ENCODE measurements at regions not wholly inside any gene's neighbourhood (a gene's known extent, or its start where the extent isn't known, plus 50 kb on each side); places are given as distances from the start of the nearest gene placed in this dataset.

DNA sequence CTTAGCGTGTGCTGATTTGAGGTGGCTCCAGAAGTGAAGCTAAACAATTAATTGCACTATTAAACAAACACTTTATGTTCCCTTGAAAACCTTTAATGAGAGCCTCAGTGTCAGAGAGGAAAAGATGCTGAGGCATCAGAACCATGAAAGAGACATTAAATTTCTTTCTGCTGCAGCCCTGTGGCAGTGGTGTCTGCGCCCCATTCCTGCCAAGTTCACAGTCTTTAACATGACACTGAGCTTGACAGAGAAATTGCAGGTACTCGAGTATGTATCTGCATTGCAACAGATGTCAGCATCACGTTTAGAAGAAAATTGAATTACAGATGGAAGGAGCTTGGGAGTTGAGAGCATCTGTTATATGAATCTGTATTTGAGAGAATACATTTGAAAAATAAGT is 111.3 kb upstream of the CREB1 start:
- H4K5ac ChIP-seq (ENCODE audit: low read length): no peak overlapping the region
- H3K23ac ChIP-seq (ENCODE audit: low read length): no peak overlapping the region
- H3K4me1 ChIP-seq (ENCODE audit: control insufficient read depth, low read depth, low read length): no peaks in the 10 kb centered on the region
- H3K9ac ChIP-seq (ENCODE audit: low read length): no peak overlapping the region
- H2BK120ac ChIP-seq (ENCODE audit: low read depth, low read length): no peak overlapping the region
- no peak overlapping the region for H3K4ac ChIP-seq (ENCODE audit: low read depth, low read length)
- H2BK15ac ChIP-seq (replicated peaks; ENCODE audit: low read depth): no peak overlapping the region
- no peaks in the 10 kb centered on the region for H3K36me3 ChIP-seq (ENCODE audit: control insufficient read depth, insufficient read depth, low read length)
- H3K18ac ChIP-seq (ENCODE audit: low read length): no peak overlapping the region
- no peak overlapping the region for H4K8ac ChIP-seq (ENCODE audit: low read depth, low read length)
- no peak for DNase-seq
- H3K79me1 ChIP-seq (ENCODE audit: low read length): no peaks in the 10 kb centered on the region
- no CpG with 5 or more reads among the region's 4 CpGs for WGBS (ENCODE audit: extremely low coverage, insufficient coverage, low lambda C conversion rate)
- H2BK5ac ChIP-seq (ENCODE audit: low read length): no peak overlapping the region
- H3K27me3 ChIP-seq (ENCODE audit: insufficient read depth, low read length, poor library complexity): no peaks in the 10 kb centered on the region
- H3K27ac ChIP-seq (ENCODE audit: low read depth, low read length): no peak overlapping the region
- H3K79me2 ChIP-seq (ENCODE audit: control insufficient read depth, insufficient read depth, low read length): no peaks in the 10 kb centered on the region
- H3K4me3 ChIP-seq (ENCODE audit: low read length): no peak overlapping the region
- no peak overlapping the region for H2AK5ac ChIP-seq (ENCODE audit: low read length)
- no peak overlapping the region for H3K4me2 ChIP-seq (ENCODE audit: low read length)
- H3K56ac ChIP-seq (ENCODE audit: low read length): no peak overlapping the region

DNA sequence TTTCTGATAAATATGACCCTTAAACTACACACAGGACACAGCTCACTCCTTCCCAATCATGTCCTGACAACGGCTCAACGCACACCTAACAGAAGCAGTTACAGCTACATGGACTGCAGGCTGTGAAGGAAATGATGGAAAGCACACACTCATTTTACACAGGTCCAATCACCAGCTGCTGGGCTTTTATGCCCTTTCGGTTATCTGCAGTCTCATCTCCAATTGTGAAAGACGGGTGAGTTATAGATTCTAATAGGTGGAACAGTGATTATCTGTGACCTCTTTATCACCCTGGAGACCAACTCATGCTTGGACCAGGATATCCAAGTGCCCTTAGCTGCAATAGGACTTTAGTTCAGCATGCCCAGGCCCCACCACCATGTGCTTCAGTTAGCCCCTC is 110.4 kb upstream of the CREB1 start:
- no peaks in the 10 kb centered on the region for H3K79me2 ChIP-seq (ENCODE audit: control insufficient read depth, insufficient read depth, low read length)
- H3K9ac ChIP-seq (ENCODE audit: low read length): no peak overlapping the region
- no peak overlapping the region for H4K5ac ChIP-seq (ENCODE audit: low read length)
- no peak overlapping the region for H3K27ac ChIP-seq (ENCODE audit: low read depth, low read length)
- no peak overlapping the region for H3K4me3 ChIP-seq (ENCODE audit: low read length)
- H3K4me2 ChIP-seq (ENCODE audit: low read length): no peak overlapping the region
- H3K23ac ChIP-seq (ENCODE audit: low read length): no peak overlapping the region
- H2BK5ac ChIP-seq (ENCODE audit: low read length): no peak overlapping the region
- H3K79me1 ChIP-seq (ENCODE audit: low read length): no peaks in the 10 kb centered on the region
- no peaks in the 10 kb centered on the region for H3K4me1 ChIP-seq (ENCODE audit: control insufficient read depth, low read depth, low read length)
- H4K8ac ChIP-seq (ENCODE audit: low read depth, low read length): no peak overlapping the region
- H3K56ac ChIP-seq (ENCODE audit: low read length): no peak overlapping the region
- no peak for DNase-seq
- no peaks in the 10 kb centered on the region for H3K27me3 ChIP-seq (ENCODE audit: insufficient read depth, low read length, poor library complexity)
- no peak overlapping the region for H3K18ac ChIP-seq (ENCODE audit: low read length)
- no peak overlapping the region for H2BK120ac ChIP-seq (ENCODE audit: low read depth, low read length)
- no peaks in the 10 kb centered on the region for H3K36me3 ChIP-seq (ENCODE audit: control insufficient read depth, insufficient read depth, low read length)
- H2BK15ac ChIP-seq (replicated peaks; ENCODE audit: low read depth): no peak overlapping the region
- no CpG with 5 or more reads among the region's 4 CpGs for WGBS (ENCODE audit: extremely low coverage, insufficient coverage, low lambda C conversion rate)
- no peak overlapping the region for H2AK5ac ChIP-seq (ENCODE audit: low read length)
- H3K4ac ChIP-seq (ENCODE audit: low read depth, low read length): no peak overlapping the region

DNA sequence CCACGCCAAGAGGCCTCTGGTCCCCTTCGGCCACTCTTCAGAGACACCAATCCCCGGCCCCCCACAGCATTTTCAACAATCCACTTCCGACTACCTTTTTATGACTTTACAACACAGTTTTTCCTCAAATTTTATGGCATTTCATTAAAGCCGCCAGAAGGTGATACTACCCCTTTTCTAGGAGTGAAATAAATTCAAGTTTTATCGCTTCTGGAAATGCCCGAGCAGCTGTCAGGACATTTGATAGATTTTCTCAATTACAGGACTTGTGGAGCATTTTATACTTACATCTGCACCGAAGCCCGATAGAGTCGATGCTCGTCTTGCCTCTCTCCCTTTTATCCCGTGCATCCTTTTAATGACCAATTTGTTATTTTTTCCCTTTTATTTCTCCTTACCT is 108.1 kb upstream of the CREB1 start:
- no peaks in the 10 kb centered on the region for H3K27me3 ChIP-seq (ENCODE audit: insufficient read depth, low read length, poor library complexity)
- no peak overlapping the region for H3K56ac ChIP-seq (ENCODE audit: low read length)
- no peak overlapping the region for H2BK15ac ChIP-seq (replicated peaks; ENCODE audit: low read depth)
- H3K23ac ChIP-seq (ENCODE audit: low read length): no peak overlapping the region
- H4K5ac ChIP-seq (ENCODE audit: low read length): no peak overlapping the region
- no peaks in the 10 kb centered on the region for H3K79me1 ChIP-seq (ENCODE audit: low read length)
- peak overlapping the region; percentile 5 for H3K4ac ChIP-seq (ENCODE audit: low read depth, low read length)
- no peak for DNase-seq
- no peaks in the 10 kb centered on the region for H3K79me2 ChIP-seq (ENCODE audit: control insufficient read depth, insufficient read depth, low read length)
- no peak overlapping the region for H2BK5ac ChIP-seq (ENCODE audit: low read length)
- no peak overlapping the region for H3K27ac ChIP-seq (ENCODE audit: low read depth, low read length)
- no CpG with 5 or more reads among the region's 12 CpGs for WGBS (ENCODE audit: extremely low coverage, insufficient coverage, low lambda C conversion rate)
- H4K8ac ChIP-seq (ENCODE audit: low read depth, low read length): no peak overlapping the region
- no peak overlapping the region for H2AK5ac ChIP-seq (ENCODE audit: low read length)
- H3K36me3 ChIP-seq (ENCODE audit: control insufficient read depth, insufficient read depth, low read length): no peaks in the 10 kb centered on the region
- H3K4me2 ChIP-seq (ENCODE audit: low read length): no peak overlapping the region
- no peak overlapping the region for H3K18ac ChIP-seq (ENCODE audit: low read length)
- H3K9ac ChIP-seq (ENCODE audit: low read length): no peak overlapping the region
- H2BK120ac ChIP-seq (ENCODE audit: low read depth, low read length): no peak overlapping the region
- H3K4me1 ChIP-seq (ENCODE audit: control insufficient read depth, low read depth, low read length): no peaks in the 10 kb centered on the region
- no peak overlapping the region for H3K4me3 ChIP-seq (ENCODE audit: low read length)

DNA sequence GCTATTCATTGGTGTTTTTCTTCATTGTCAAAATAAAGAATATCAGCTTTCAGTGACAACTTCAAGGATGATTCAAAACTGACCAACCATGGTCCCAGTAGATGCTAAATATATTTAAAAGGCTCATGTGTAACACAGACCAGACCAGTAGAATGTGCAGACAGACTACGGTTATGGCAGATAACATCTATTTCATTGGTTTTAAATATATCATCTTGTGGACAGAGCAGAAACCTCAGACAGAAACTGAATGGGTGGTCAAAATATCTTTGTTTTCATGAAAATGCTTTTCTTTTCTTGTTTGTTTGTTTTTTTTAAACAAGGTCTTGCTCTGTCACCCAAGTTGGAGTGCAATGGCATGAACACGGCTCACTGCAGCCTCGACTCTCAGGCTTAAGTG is 107.4 kb upstream of the CREB1 start:
- no peak overlapping the region for H3K27ac ChIP-seq (ENCODE audit: low read depth, low read length)
- DNase-seq: no peak
- H3K4me1 ChIP-seq (ENCODE audit: control insufficient read depth, low read depth, low read length): no peaks in the 10 kb centered on the region

DNA sequence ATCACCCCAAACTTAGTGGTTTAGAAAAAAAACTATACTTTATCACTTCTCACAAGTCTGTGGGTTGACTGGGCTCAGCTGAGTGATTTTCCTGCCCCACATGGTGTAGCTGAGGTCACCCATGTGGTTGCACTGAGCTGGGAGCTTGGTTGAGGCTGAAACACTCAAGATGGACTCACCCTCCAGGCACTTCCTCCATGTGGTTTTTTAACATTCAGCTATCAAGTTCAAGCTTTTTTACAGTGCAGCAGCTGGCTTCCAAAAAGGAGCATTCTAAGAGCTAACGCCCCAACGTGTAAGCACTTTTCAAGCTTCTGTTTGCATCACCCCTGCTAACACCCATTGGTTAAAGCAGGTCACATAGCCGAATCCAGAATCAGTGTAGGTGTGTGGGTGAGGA is 105.9 kb upstream of the CREB1 start:
- H3K36me3 ChIP-seq (ENCODE audit: control insufficient read depth, insufficient read depth, low read length): no peaks in the 10 kb centered on the region
- H2BK15ac ChIP-seq (replicated peaks; ENCODE audit: low read depth): no peak overlapping the region
- no peaks in the 10 kb centered on the region for H3K4me1 ChIP-seq (ENCODE audit: control insufficient read depth, low read depth, low read length)
- H3K79me2 ChIP-seq (ENCODE audit: control insufficient read depth, insufficient read depth, low read length): no peaks in the 10 kb centered on the region
- H2AK5ac ChIP-seq (ENCODE audit: low read length): no peak overlapping the region
- H3K27me3 ChIP-seq (ENCODE audit: insufficient read depth, low read length, poor library complexity): no peaks in the 10 kb centered on the region
- no peak overlapping the region for H3K9ac ChIP-seq (ENCODE audit: low read length)
- H3K4ac ChIP-seq (ENCODE audit: low read depth, low read length): no peak overlapping the region
- H3K23ac ChIP-seq (ENCODE audit: low read length): no peak overlapping the region
- H2BK120ac ChIP-seq (ENCODE audit: low read depth, low read length): no peak overlapping the region
- no peak overlapping the region for H3K56ac ChIP-seq (ENCODE audit: low read length)
- DNase-seq: no peak
- no CpG with 5 or more reads among the region's 3 CpGs for WGBS (ENCODE audit: extremely low coverage, insufficient coverage, low lambda C conversion rate)
- H3K27ac ChIP-seq (ENCODE audit: low read depth, low read length): no peak overlapping the region
- H3K4me2 ChIP-seq (ENCODE audit: low read length): no peak overlapping the region
- no peak overlapping the region for H3K18ac ChIP-seq (ENCODE audit: low read length)
- H3K4me3 ChIP-seq (ENCODE audit: low read length): no peak overlapping the region
- no peaks in the 10 kb centered on the region for H3K79me1 ChIP-seq (ENCODE audit: low read length)
- H2BK5ac ChIP-seq (ENCODE audit: low read length): no peak overlapping the region
- H4K5ac ChIP-seq (ENCODE audit: low read length): no peak overlapping the region
- H4K8ac ChIP-seq (ENCODE audit: low read depth, low read length): no peak overlapping the region

More for the DNA sequence above, 107.4 kb upstream of the CREB1 start:
- Histone ChIP-seq H4K8ac (ENCODE audit: low read depth, low read length) (no peak overlapping the region), H3K4me2 (ENCODE audit: low read length) (no peak overlapping the region), H2BK120ac (ENCODE audit: low read depth, low read length) (no peak overlapping the region), H3K18ac (ENCODE audit: low read length) (no peak overlapping the region), H3K36me3 (ENCODE audit: control insufficient read depth, insufficient read depth, low read length) (no peaks in the 10 kb centered on the region), H2AK5ac (ENCODE audit: low read length) (no peak overlapping the region), H3K56ac (ENCODE audit: low read length) (no peak overlapping the region), H4K5ac (ENCODE audit: low read length) (no peak overlapping the region), H2BK15ac (replicated peaks; ENCODE audit: low read depth) (no peak overlapping the region), H2BK5ac (ENCODE audit: low read length) (no peak overlapping the region), H3K4me3 (ENCODE audit: low read length) (no peak overlapping the region), H3K4ac (ENCODE audit: low read depth, low read length) (no peak overlapping the region), H3K27me3 (ENCODE audit: insufficient read depth, low read length, poor library complexity) (no peaks in the 10 kb centered on the region), H3K79me2 (ENCODE audit: control insufficient read depth, insufficient read depth, low read length) (no peaks in the 10 kb centered on the region), H3K23ac (ENCODE audit: low read length) (no peak overlapping the region), H3K79me1 (ENCODE audit: low read length) (no peaks in the 10 kb centered on the region), H3K9ac (ENCODE audit: low read length) (no peak overlapping the region)
- no CpG with 5 or more reads among the region's 3 CpGs for WGBS (ENCODE audit: extremely low coverage, insufficient coverage, low lambda C conversion rate)

DNA sequence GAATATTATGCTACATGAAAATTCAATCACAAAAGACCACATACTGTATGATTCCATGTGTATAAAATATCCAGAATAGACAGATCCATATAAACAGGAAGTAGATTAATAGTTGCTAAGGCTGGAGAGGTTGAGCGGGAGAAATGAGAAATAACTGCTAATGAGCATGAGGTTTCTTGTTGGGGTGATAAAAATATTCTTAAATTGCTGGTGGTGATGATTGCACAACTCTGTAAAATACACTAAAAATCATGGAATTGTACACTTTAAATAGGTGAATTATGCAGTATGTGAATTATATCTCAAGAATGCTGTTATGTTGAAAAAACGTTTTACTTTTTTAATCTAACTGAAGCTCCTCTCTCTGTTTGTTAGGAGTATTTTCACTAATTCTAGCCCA is 101.8 kb upstream of the CREB1 start:
- Histone ChIP-seq H4K5ac (ENCODE audit: low read length) (no peak overlapping the region), H2BK5ac (ENCODE audit: low read length) (no peak overlapping the region), H3K4me1 (ENCODE audit: control insufficient read depth, low read depth, low read length) (no peaks in the 10 kb centered on the region), H3K56ac (ENCODE audit: low read length) (no peak overlapping the region), H2BK15ac (replicated peaks; ENCODE audit: low read depth) (no peak overlapping the region), H3K79me2 (ENCODE audit: control insufficient read depth, insufficient read depth, low read length) (no peaks in the 10 kb centered on the region), H3K4ac (ENCODE audit: low read depth, low read length) (no peak overlapping the region), H4K8ac (ENCODE audit: low read depth, low read length) (no peak overlapping the region), H2AK5ac (ENCODE audit: low read length) (no peak overlapping the region), H3K9ac (ENCODE audit: low read length) (no peak overlapping the region), H3K36me3 (ENCODE audit: control insufficient read depth, insufficient read depth, low read length) (no peaks in the 10 kb centered on the region), H3K4me2 (ENCODE audit: low read length) (no peak overlapping the region), H3K27ac (ENCODE audit: low read depth, low read length) (no peak overlapping the region), H3K27me3 (ENCODE audit: insufficient read depth, low read length, poor library complexity) (no peaks in the 10 kb centered on the region), H2BK120ac (ENCODE audit: low read depth, low read length) (no peak overlapping the region), H3K4me3 (ENCODE audit: low read length) (no peak overlapping the region), H3K23ac (ENCODE audit: low read length) (no peak overlapping the region), H3K79me1 (ENCODE audit: low read length) (no peaks in the 10 kb centered on the region), H3K18ac (ENCODE audit: low read length) (no peak overlapping the region)
- no peak for DNase-seq
- no CpG with 5 or more reads among the region's 2 CpGs for WGBS (ENCODE audit: extremely low coverage, insufficient coverage, low lambda C conversion rate)

Data from mesendoderm (in vitro differentiated cells).